ENCODE measurements at regions not wholly inside any gene's neighbourhood (a gene's known extent, or its start where the extent isn't known, plus 50 kb on each side); places are given as distances from the start of the nearest gene placed in this dataset.

DNA sequence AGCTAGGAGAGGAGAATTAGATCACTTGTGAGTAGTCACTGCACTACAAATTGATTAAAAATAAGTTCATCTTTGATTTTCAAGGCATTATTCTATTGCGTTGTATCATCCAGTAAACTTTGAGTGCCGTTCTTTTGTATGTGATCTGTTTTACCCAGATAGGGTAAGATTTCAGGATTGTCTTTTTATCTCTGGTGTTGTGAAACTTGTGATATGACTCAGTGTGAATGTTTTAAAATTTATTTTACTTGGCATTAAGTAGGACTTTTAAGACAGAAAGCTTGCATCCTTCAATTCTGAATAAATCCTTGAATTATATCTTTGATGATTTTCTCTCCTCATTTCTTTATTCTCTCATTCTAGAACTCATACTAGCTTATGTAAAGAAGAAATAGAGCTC lies 93.3 kb upstream of the ADAMTS5 start:
- Histone ChIP-seq H3K27ac (no peak overlapping the region), H3K9me3 (no peaks in the 10 kb centered on the region), H3K4me1 (no peaks in the 10 kb centered on the region), H3K36me3 (ENCODE audit: insufficient read depth in 1 of 2, low read depth in 1 of 2) (no peaks in the 10 kb centered on the region), H3K27me3 (ENCODE audit: insufficient read depth in 3 of 3, low read length in 2 of 3) (no peaks in the 10 kb centered on the region), H3K4me3 (no peak overlapping the region)
- TF ChIP-seq, protein P1, sequence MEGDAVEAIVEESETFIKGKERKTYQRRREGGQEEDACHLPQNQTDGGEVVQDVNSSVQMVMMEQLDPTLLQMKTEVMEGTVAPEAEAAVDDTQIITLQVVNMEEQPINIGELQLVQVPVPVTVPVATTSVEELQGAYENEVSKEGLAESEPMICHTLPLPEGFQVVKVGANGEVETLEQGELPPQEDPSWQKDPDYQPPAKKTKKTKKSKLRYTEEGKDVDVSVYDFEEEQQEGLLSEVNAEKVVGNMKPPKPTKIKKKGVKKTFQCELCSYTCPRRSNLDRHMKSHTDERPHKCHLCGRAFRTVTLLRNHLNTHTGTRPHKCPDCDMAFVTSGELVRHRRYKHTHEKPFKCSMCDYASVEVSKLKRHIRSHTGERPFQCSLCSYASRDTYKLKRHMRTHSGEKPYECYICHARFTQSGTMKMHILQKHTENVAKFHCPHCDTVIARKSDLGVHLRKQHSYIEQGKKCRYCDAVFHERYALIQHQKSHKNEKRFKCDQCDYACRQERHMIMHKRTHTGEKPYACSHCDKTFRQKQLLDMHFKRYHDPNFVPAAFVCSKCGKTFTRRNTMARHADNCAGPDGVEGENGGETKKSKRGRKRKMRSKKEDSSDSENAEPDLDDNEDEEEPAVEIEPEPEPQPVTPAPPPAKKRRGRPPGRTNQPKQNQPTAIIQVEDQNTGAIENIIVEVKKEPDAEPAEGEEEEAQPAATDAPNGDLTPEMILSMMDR (IDR thresholded peaks at IDR 0.05), result no peak
- WGBS, 3 donors, result 85 to 96% (median 93%) methylated on average over 2 of the region's 2 CpGs
- no peak for ATAC-seq
- intact Hi-C loops (cut with DNase I), result no loop called here
- DNase-seq, result no peak

DNA sequence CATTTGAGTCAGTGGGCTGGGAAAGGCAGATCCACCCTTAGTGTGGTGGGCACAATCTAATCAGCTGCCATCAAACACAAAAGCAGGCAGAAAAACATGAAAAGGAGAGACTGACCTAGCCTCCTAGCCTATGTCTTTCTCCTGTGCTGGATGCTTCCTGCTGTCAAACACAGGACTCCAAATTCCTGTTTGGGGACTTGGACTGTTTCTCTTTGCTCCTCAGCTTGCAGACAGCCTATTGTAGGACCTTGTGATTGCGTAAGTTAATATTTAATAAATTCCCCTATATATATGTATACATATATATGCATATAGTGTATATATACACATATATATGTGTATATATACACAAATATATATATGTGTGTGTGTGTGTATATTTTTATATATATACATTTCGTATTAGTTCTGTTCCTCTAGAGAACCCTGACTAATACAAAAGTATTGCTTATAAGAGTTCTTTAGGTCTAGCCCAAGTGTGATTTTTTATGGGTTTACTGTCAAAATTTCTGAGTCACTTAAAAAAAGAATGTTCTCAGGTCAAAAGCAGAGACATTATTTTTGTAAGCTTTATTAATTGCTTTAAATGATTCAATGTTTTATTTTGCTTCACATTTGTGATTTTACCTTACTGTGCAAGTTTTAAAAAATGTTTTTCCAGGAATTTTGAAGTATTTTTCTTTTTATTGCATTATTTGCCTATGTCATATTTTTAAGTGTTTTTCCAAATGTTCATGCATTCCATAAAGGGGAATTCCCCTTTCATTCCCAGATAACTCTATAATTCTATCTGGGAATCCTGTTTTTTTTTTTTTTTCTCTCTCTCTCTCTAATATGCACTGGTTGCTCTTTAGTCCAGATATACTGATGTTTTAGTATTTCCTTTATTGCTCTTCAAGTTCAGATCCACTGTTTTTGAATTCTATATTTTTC lies 92.1 kb upstream of the ADAMTS5 start:
- TF ChIP-seq, protein P1 (IDR thresholded peaks at IDR 0.05), result no peak
- intact Hi-C loops (cut with DNase I), result no loop called here
- Histone ChIP-seq H3K27me3 (ENCODE audit: insufficient read depth in 3 of 3, low read length in 2 of 3) (no peaks in the 10 kb centered on the region), H3K36me3 (ENCODE audit: insufficient read depth in 1 of 2, low read depth in 1 of 2) (no peaks in the 10 kb centered on the region), H3K4me1 (no peaks in the 10 kb centered on the region), H3K9me3 (no peaks in the 10 kb centered on the region), H3K27ac (no peak overlapping the region), H3K4me3 (no peak overlapping the region)
- ATAC-seq (no peak), DNase-seq (no peak)
- WGBS, 3 donors, result 92 to 96% (median 94%) methylated on average over 2 of the region's 2 CpGs

DNA sequence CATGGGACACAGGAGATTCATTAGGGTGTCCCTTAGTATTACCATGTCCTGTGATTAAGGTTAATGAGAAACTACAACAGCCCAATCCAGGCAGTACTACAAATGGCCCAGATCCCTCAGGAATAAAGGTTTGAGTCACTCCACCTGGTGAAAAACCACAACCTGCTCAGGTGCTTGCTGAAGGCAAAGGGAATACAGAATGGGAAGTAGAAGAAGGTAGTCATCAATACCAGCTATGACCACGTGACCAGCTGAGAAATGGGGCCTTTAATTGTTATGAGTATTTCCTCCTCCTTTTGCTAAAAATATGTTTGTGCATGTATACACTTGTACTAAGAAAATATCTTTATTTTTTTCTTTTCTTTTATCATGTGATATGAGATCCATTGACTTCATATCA lies 91.1 kb upstream of the ADAMTS5 start:
- Histone ChIP-seq H3K36me3 (ENCODE audit: insufficient read depth in 1 of 2, low read depth in 1 of 2) (no peaks in the 10 kb centered on the region), H3K27me3 (ENCODE audit: insufficient read depth in 3 of 3, low read length in 2 of 3) (no peaks in the 10 kb centered on the region), H3K9me3 (no peaks in the 10 kb centered on the region), H3K4me1 (no peaks in the 10 kb centered on the region), H3K4me3 (no peak overlapping the region), H3K27ac (no peak overlapping the region)
- intact Hi-C loops (cut with DNase I), result no loop called here
- TF ChIP-seq, protein P1 (IDR thresholded peaks at IDR 0.05), result no peak
- DNase-seq (no peak), ATAC-seq (no peak)
- WGBS, 3 donors, result 93 to 95% (median 94%) methylated on average over 1 of the region's 1 CpG

DNA sequence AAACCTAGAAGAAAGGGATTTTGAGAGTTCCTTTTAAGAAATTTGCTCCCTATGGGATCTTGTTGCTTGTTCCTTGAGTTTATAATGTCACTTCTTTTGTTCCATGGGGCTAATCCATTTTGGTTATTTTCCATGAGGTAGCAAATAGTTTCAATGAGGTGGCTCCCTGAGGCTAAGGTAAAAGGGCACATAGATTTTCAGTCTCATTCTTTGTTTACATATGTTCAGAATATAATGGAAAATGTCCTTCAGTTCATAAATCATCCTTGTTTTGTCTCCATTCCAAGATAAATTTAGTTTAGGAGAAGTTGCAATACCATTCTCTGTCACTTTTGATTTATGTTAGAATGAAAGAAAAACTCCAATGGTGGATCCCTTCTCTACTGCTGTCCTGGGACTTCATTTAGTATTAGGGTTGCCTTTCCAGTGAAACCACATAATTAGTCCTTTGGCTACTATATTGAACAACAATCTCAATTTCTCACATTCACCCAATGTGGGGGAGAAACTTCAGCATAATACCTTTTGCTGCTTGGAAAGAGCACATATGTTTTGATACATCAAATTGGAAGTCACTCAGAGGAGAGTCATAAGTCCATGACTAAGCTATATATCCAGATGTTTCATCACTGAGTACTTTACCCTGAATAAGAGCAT lies 80.9 kb upstream of the ADAMTS5 start:
- Histone ChIP-seq H3K9me3 (no peaks in the 10 kb centered on the region), H3K27ac (peak overlapping the region; percentile 19), H3K4me3 (no peak overlapping the region), H3K4me1 (no peaks in the 10 kb centered on the region), H3K27me3 (ENCODE audit: insufficient read depth in 3 of 3, low read length in 2 of 3) (no peaks in the 10 kb centered on the region), H3K36me3 (ENCODE audit: insufficient read depth in 1 of 2, low read depth in 1 of 2) (no peaks in the 10 kb centered on the region)
- ATAC-seq (peak in 3 of 4 donors; percentile 37 to 73 (median 70)), DNase-seq (no peak)
- TF ChIP-seq, protein P1 (IDR thresholded peaks at IDR 0.05), result no peak
- intact Hi-C loops (cut with DNase I), result no loop called here

Data from psoas muscle (tissue), 7 donors.